HG03095 (cell line): ENCODE measurements at regions not wholly inside any gene's neighbourhood (a gene's known extent, or its start where the extent isn't known, plus 50 kb on each side); places are given as distances from the start of the nearest gene placed in this dataset.

Experiments
- ATAC-seq: cut with Tn5 transposase; IDR thresholded peaks from one replicate; pipeline ENCODE4 v1.9.1; 2021; ENCODE audit warnings: moderate library complexity; ENCODE audit not compliant: unreplicated experiment

DNA sequence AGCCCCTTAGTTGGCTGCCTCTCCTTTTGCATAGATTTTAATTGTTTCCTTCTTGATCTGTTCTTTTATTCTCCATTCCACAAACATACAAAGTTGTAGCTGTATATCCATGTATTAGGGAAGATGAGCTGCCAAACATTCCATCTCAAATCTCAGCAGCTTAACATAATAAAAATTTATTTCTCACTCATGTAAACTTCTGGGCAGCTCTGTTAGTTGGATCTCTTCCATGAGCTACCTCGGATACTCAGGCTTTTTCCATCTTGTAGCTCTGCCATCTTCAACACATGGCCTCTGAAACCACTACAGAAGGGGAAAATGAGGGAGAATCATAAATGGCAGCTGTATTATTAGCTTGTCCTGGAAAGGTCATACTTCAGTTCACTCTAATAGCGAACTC is 149.4 kb upstream of the BMP2 start:
- no peak for ATAC-seq

DNA sequence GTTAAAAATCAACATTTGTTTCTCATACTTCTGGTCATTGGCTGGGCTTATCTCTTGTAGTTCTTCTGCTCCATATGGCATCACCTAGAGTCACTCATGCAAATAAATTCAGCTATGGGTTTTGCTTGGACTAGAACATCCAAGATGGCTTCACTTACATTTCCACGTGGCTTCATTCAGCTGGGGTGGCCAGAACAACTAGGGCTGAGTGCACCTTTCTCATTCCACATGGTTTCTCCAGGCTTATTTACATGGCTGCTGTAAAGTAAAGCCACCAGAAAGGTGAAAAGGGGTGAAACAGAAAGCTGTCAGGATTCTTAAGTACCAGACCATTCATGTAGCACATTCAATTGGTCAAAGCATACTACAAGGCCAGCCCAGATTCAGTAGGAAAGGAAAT is 151.1 kb upstream of the BMP2 start:
- ATAC-seq: no peak

DNA sequence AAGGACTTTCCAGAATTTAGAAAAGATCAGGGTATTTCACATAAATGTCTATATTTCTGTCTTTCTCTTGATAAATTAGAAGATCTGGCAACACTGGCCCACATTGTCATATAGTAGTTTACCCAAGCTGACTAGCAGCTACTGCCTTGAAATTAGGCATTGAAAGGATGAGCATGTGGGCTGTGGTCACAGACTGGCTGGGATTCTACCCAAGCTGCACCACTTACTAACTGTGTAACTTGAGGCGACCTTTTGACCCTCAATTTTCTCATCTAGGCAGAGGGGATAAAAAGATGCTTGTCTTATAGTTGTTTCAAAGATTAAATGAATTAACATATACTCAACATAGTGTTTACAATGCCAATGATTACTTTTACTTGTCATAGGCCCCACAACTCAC is 152.7 kb upstream of the BMP2 start:
- no peak for ATAC-seq

DNA sequence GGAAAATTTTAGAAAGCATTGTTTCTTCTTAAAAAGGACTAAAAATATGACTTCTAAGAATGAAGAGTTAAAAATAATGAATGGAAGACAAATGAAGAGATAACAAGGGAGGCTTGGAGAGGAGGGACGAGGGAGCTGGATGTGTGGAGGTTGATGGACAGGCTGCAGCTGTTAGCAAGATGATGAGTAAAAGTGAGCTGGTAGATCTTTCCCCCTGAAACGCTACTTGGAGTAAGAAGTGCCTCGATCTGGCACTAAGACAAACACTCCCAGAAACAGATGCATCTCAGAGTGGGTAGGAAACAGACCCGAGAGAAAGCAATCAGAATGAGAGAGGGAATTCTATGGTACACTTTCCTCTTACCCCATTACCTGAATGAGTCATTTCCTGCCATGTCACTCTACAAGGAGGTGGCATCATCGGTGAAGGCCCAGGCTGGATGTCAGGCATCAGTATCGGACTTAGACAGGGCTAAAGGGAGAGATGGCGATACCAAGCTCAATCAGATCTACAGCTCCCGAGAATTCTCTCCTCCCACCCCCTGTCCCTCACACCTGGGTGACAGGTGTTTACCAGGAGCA is 154.1 kb upstream of the BMP2 start:
- no peak for ATAC-seq

DNA sequence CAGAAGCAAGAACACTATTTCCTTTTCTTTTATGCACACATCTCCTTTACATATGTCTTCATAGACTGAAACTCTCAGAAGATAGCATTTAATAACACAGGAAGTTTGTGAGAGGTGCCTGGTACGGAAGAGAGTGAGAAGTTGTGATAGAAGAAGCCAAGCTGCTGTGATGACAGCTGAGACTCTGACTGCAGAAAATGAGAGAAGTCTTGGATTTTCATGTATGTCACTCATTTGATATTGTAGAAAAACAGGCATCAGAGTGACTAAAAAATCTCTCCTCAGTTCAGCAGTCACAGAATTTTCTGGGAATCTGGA is 154.9 kb upstream of the BMP2 start:
- ATAC-seq: no peak

DNA sequence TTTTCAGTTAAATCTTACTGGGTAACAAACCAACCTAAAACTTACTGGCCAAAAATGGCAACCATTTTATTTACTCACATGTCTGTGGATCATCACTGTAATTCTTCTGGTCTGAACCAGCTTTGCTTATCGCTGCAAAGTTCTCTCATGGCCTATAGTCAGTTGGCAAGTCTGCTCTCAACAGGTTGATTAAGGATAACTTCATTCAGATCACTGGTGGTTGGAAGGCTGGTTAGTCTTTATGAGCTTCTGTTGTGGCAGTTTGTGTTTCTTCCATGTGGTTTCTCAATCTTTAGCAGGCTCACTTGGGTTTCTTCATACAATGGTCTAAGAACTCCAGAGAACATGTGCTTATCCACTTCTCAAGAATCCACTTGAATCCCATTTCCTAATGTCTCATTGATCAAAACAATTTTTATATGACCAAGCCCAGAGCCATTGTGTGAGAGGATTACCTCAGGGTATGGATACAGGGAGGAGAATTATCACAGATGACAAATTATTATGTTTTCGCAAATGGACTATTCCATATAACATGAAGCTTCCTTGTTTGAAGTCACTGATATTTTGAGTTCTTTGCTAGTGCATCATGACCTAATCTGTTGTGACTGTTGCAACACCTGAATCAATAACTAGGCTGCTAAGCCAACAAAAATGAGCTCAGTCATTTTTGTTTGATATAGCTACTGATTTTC is 155.4 kb upstream of the BMP2 start:
- no peak for ATAC-seq

DNA sequence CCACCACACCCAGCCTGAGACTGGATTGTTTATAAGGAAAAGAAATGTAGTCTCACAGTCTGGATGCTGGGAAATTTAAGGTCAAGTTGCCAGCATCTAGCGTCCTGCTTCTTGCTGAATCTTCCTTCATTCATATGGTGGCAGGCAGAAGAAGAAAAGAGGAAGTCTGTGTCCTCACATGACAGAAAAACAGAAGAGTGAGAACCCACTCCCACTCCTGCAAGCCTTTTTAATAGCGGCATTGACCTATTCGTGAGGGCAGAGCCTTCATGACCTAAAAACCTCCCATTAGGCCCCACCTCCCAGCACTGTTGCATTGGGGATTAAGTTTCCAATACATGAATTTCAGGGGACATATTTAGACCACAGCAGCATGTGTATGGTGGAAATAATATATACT is 160.8 kb upstream of the BMP2 start:
- no peak for ATAC-seq

DNA sequence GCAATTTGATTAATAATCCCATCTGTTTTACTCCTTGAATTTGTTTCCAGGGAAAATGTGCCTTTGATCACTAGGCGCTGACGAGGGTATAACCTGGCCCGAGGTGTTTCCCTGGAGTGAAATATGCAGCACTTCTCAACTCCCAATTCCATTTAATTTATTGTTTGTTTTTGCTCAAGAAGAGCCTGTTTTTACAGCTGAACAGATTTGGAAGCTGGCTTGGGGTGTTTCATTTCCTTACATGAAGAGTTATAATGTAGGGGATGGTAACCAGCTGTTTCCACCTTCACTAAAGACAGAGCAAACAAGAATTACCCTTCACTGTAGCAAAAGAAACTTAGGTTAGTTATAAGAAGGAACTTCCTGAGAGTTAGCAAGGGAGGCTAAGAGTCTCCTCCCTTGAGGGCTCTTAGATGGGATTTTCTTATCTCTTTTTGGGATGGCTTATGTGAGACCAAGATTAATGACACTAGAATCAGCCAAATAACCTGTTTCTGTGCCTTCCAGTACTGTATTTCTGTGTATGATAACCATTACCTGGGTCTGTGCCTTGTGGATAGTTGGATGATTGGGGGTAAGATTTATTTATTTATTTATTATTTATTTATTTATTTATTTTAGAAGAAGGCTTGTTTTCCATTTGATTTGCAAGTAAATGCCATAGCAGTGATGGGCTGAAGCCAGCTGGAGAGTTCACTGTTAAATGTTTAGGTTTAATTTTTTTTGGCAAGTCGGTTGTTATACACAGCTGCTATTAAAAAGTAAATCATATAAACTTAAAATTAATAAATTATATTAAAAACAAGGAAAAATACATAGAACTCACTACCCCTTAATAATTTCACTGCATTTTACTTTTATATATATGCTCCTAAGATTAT is 162.2 kb upstream of the BMP2 start:
- ATAC-seq: no peak

DNA sequence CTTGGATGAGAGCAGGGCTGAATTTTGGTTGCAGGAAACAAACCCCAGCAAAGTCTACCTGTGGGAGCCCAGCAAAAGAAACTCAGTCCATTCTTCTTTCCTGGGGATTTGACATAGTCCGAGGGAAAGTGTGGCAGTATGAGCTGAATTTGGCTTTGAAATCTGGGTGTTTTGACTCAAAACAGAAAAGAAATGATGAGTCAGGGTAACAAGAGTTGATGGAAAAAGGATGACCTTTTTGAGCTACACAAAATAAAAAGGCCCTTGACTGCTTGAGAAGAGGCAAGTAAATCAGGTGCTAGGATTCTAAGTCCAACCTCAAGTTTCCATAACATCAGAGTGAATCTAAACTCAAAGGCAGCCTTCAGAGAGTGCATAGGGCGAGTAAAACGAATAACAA is 163.3 kb upstream of the BMP2 start:
- no peak for ATAC-seq

DNA sequence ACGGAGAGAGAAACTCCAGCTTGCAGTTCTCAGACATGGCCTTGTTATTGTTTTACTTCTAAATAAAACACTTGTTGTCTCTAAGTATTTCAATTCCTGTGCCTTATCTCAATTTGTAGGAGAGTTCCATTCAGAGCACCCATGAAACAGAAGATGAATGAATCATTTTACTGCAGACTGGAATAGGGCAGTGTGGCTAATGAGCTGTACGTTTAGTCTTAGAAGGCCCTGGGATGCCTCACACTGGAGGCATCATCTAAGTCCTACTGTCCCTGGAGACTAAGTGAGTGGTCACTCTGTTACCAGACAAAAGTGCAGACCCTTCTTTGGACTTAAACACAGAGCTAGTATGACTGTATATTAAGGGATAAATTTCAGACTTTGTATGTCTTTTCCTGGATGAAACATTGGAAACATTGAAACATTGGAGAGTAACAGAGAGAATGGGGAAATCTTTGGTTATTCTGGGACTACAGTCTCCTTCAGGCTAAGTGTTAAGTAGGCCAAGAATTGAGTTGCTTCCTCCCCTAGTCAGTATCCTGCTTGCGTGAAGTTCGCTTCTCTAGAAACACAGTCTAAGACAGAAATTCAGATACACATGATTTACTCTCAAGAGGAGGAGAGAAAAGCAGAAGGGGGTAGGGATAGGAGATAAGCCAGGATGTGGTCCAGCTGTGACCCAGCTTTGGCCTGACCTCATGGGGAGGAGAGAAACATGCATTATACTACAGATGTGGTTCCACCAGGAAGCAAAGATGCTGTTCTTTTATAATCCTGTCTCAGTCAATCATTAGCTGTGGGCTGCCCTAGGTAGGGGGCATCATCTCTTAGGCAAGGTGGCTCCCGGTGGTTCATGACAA is 167.4 kb upstream of the BMP2 start:
- no peak for ATAC-seq

DNA sequence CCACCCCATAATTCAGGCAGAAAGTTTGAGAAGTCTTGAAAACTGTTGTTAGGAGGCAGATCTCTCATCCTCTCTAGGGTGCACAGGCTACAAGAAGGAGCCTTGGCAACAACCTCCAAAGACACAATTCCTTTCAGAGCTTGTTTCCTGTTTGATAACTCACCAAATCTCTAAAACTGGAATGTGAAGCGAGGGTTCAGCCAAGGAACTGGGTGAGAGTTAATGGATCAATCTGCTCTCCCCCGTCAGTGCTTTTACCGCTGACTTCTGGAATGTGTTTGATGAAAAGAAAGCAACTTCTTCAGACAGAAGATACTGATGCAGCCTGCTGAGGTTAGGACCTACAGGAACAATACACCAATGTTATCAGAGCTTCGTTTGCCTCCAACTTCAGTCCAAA is 171.8 kb upstream of the BMP2 start:
- no peak for ATAC-seq

DNA sequence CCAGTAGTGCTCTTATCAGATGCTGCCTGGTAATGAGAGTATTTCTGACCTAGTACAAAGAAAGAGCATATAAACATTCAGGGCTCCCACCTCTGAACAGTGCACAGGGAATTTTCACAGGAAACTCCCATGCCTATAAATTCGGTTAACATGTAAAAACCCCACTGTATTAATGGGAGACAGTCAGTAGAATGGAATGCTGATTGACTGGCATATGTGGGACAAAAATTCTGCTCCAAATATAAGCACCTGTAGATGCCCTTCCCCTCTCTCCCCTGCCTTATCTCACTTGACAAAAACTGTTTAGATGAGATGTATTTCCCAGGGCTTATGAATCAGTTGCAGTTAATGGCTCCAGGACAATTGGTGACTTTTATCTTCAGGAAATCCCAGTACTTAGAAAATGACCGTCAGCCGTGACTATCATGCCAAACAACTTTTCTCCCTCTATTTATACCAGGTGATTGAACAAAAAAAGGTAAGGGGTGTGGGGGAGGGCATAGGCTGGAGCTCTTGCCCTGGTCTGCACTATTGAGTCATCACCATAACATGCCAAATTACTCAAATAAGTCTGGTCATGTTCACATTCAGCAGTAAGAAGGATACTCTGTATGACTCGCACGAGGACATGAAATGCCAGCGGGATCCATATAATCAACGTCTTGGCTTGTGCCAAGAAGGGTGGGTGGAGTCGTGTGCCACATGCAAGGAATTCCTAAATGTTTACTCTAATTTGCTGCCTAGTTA is 176.4 kb upstream of the BMP2 start:
- no peak for ATAC-seq

DNA sequence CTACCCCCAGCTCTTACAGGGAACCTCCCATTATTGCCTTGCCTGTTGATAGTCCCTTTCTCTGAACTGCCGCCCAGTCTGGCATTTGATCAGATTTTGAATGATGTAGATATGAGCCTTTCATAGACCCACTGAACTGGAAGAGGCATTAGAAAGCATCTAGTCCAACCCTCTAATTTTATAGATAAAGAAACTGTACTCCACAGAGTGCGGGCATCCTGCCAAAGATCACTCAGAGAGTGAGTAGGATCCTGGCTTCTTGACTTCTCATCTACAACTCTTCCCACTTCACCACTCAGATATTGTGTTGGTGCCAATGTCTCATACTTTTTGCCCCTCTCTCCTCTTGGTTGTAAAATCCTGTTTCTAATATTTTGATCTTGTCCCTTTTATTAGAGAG is 179.2 kb upstream of the BMP2 start:
- ATAC-seq: no peak

DNA sequence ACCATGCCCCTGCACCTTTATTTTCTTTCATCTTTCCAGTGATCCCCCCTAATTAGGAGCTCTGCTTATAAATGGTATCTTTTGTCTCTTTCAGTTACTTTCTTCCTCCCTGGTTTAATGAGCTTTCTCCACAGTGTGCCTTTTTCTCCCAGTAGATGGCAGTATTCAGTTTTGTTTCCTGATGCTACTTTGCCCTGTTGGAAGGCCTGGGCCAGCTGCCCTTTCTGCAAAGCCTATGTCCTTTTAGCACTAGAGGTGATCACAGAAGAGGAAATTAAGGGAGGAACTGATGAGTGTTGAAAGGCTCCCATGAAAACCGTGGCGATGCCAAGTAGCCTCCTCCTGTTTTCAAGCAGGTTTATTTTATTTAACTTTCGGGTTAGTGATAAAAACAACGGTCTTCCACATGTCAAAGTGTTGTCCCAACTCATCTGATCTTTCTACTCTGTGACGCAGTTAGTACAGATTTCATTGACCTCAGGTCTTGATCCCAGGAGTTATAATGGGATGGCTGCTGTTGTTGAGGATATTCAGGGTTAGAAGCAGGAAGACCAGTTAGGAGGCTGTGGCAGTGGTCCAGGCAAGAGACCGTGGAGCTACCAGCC is 184.2 kb upstream of the BMP2 start:
- ATAC-seq: peak; percentile 75

DNA sequence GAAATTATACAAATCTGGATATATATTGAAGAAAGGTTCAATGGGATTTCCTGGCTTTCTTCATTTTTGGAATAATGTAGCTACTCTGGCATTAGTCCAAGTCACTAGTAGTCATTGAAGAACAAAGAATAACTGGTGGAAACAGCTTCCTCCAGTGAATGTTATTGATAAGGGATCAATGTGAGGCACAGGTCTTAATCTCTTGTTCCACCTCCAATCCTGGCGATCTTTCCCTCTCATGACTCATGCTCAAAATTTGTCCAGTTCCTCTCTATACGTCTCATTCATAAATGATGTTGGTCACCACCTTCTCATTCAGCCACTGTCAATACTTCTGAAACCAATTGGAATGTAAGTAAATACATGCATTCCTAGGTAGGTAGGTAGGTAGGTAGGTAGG is 185.0 kb upstream of the BMP2 start:
- no peak for ATAC-seq

DNA sequence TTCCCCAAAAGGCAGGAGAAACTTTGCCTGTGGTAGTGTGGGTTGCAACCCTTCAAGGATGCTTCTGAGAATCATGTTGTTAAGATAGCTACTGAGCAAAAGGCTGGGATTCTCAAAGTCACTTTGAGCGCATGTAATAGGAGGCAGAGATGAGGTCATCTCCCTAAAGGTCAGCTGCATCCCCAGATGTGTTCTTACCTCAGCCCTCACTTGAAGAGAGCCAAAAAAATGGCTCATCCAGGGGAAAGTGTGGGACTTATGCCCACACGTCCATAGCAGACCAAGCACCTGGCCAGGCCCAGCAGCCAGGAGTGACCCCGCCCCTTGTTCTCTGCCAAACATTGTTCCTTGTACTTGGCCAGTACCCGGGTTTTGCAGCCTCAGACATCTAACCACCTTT is 187.0 kb upstream of the BMP2 start:
- ATAC-seq: no peak

DNA sequence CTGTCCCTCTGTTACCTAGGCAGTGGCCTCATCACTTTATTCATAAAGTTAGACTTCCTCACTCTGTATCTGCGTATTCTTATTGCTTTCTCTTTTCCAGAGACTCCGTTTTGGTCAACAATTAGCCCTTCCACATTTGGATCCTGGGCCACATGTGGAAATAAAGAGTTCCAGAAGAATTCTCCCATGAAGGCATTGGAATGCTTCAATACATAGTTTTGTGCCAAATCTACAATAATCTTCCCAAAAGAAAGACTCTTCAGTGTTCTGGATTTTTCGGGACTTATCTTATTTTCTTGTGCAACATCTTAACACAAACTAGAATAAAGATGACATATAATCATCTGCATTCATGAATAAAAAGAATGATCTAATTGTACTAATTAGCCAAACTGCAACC is 187.7 kb upstream of the BMP2 start:
- no peak for ATAC-seq

DNA sequence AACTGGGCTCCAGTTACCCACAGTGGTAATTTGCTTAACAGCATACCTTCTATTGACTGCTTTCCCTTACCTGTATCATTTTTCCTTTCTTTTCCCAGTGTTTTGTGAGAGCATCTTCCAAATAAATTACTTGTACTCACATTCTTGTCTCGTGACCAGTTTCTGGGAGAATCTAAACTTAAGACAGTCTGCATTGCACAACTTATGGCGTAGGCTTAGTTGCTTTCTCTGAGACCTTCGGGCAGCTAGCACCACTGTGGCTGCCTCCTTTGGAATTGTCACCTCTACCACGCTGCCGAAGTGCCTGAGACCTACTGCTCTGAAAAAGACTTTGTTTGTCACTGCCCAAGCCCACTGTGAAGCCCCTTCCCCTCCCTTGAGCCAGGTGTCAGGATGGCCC is 188.1 kb upstream of the BMP2 start:
- no peak for ATAC-seq

DNA sequence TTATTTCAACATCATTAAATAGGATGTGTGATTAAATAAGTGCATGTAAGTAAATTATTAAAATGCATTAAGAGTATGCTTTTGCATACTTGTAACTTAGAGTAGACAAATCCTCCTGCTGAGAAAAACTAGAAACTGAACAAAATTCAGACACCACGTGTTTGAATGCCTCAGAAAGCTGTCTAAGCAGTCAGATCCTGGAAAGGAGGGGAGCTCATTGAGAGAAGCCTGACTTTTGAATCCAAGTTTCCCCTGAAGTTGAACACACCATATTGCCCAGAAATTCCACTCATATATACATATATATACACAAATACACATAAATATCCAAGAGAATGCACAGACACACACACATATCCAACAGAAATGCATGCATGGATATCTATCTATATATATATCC is 190.0 kb upstream of the BMP2 start:
- ATAC-seq: no peak

DNA sequence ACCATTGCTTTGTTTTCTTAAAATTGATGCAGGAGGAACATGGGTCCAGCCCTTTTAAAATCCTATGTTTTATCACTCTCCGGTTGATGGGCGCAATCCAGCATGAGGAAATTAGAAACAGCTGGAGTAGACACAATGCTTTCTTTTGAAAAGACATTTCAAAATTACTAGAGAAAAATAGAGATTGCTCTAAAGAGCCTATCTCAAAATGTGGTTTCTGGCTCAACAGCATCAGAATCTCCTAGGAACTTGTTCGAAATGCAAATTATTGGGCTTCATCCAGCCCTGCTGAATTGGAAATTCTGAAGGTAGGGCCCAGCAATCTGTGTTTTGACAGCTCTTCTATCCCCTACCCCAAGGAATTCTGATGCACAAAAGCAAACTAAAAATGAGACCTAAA is 190.8 kb upstream of the BMP2 start:
- ATAC-seq: no peak
